Neuronal stem cell (in vitro differentiated cells): ENCODE measurements at regions not wholly inside any gene's neighbourhood (a gene's known extent, or its start where the extent isn't known, plus 50 kb on each side); places are given as distances from the start of the nearest gene placed in this dataset.
"Not testable (repeated sequence)": the region's sequence is repeated elsewhere in the genome, so short reads cannot be mapped to it uniquely, and the experiment has no call there.

Source experiments
- DNase-seq: peaks from one replicate; pipeline ENCODE4 v3.0.0-alpha.2; 2013; ENCODE audit warnings: low spot score
- H2AFZ ChIP-seq: one replicate; pipeline ENCODE4 v1.6.1; 2013; ENCODE audit warnings: mild to moderate bottlenecking, low read length, inconsistent platforms
- H2AK5ac ChIP-seq: 2 replicates; pipeline ENCODE4 v1.6.1; 2013; ENCODE audit warnings: low read depth, mild to moderate bottlenecking, inconsistent platforms, low read length, moderate library complexity, mixed read lengths
- H2BK120ac ChIP-seq: 2 replicates; pipeline ENCODE4 v1.6.1; 2013; ENCODE audit warnings: low read depth, mild to moderate bottlenecking, inconsistent platforms, low read length, moderate library complexity, mixed read lengths
- H2BK12ac ChIP-seq: one replicate; pipeline ENCODE4 v1.6.1; 2013; ENCODE audit warnings: low read length, inconsistent platforms
- H2BK15ac ChIP-seq: 2 replicates; pipeline ENCODE4 v1.6.1; 2013; ENCODE audit warnings: mild to moderate bottlenecking, low read length, inconsistent platforms, mixed read lengths
- H2BK5ac ChIP-seq: one replicate; pipeline ENCODE4 v1.6.1; 2013; ENCODE audit warnings: inconsistent platforms, mild to moderate bottlenecking, low read length, moderate library complexity
- H3K14ac ChIP-seq: one replicate; pipeline ENCODE4 v1.6.1; 2013; ENCODE audit warnings: low read length, inconsistent platforms
- H3K18ac ChIP-seq: 2 replicates; pipeline ENCODE4 v1.6.1; 2013; ENCODE audit warnings: low read length, inconsistent platforms
- H3K23ac ChIP-seq: 2 replicates; pipeline ENCODE4 v1.6.1; 2013; ENCODE audit warnings: low read depth, mild to moderate bottlenecking, mixed read lengths, low read length, inconsistent platforms; ENCODE audit not compliant: poor library complexity
- H3K27ac ChIP-seq: replicated peaks from 3 replicates; pipeline ENCODE4 v1.5.1; 2013; ENCODE audit warnings: low read length, inconsistent platforms
- H3K27me3 ChIP-seq, 3 experiments: 2 replicates each; pipeline ENCODE4 v1.6.1; 2013; ENCODE audit warnings: low read length in 3 of 3, mild to moderate bottlenecking in 2 of 3, inconsistent platforms in 1 of 3, low read depth in 1 of 3, mixed read lengths in 1 of 3, moderate library complexity in 1 of 3; ENCODE audit not compliant: control insufficient read depth in 3 of 3, insufficient read depth in 3 of 3
- H3K36me3 ChIP-seq, 2 donors: replicated peaks in 1 of 2; 2 replicates each; pipeline ENCODE4 v1.6.1; 2013; ENCODE audit warnings: low read length in 2 of 2; ENCODE audit not compliant: control insufficient read depth in 2 of 2, insufficient read depth in 2 of 2
- H3K4ac ChIP-seq: 2 replicates; pipeline ENCODE4 v1.6.1; 2013; ENCODE audit warnings: inconsistent platforms, mild to moderate bottlenecking, low read length, moderate library complexity
- H3K4me1 ChIP-seq, 2 donors: 1 replicate in 1 of 2; 2 replicates in 1 of 2; pipeline ENCODE4 v1.6.1; 2013; ENCODE audit warnings: low read length in 2 of 2, low read depth in 1 of 2; ENCODE audit not compliant: control insufficient read depth in 2 of 2, insufficient read depth in 1 of 2
- H3K4me2 ChIP-seq: one replicate; pipeline ENCODE4 v1.6.1; 2013; ENCODE audit warnings: mild to moderate bottlenecking, low read length, inconsistent platforms; ENCODE audit not compliant: insufficient read depth, poor library complexity, severe bottlenecking
- H3K4me3 ChIP-seq, 2 donors: 2 replicates each; pipeline ENCODE4 v1.5.1; 2013; ENCODE audit warnings: low read length in 2 of 2, mild to moderate bottlenecking in 2 of 2, inconsistent platforms in 1 of 2, moderate library complexity in 1 of 2
- H3K79me1 ChIP-seq: one replicate; pipeline ENCODE4 v1.6.1; 2013; ENCODE audit warnings: low read depth, mild to moderate bottlenecking, inconsistent platforms, low read length, moderate library complexity
- H3K9ac ChIP-seq: one replicate; pipeline ENCODE4 v1.6.1; 2013; ENCODE audit warnings: mild to moderate bottlenecking, low read depth, low read length, inconsistent platforms; ENCODE audit not compliant: poor library complexity
- H3K9me3 ChIP-seq, 2 donors: replicated peaks in 1 of 2; 2 replicates each; pipeline versions ENCODE3 to v1.6.1; 2013; ENCODE audit warnings: low read length in 2 of 2, mild to moderate bottlenecking in 2 of 2, inconsistent platforms in 1 of 2, low read depth in 1 of 2, mixed read lengths in 1 of 2, moderate library complexity in 1 of 2; ENCODE audit not compliant: control insufficient read depth in 2 of 2, insufficient read depth in 1 of 2
- H4K8ac ChIP-seq: one replicate; pipeline ENCODE4 v1.6.1; 2013; ENCODE audit warnings: low read depth, mild to moderate bottlenecking, inconsistent platforms, low read length, moderate library complexity
- H4K91ac ChIP-seq: one replicate; pipeline ENCODE4 v1.6.1; 2013; ENCODE audit warnings: low read length, low read depth, mild to moderate bottlenecking, inconsistent platforms; ENCODE audit not compliant: poor library complexity
- whole genome bisulfite sequencing, 2 donors: extraction: QIAGEN DNeasy Blood & Tissue Kit; methylation state at CpG; one replicate each; pipeline ENCODE4 v1.1.7; 2013; ENCODE audit warnings: missing lambda C conversion rate in 2 of 2, mixed read lengths in 1 of 2; ENCODE audit not compliant: insufficient read length in 2 of 2, insufficient replicate concordance in 1 of 2; ENCODE audit errors: extremely low coverage in 2 of 2; 5-methylcytosine and 5-hydroxymethylcytosine counted together

DNA sequence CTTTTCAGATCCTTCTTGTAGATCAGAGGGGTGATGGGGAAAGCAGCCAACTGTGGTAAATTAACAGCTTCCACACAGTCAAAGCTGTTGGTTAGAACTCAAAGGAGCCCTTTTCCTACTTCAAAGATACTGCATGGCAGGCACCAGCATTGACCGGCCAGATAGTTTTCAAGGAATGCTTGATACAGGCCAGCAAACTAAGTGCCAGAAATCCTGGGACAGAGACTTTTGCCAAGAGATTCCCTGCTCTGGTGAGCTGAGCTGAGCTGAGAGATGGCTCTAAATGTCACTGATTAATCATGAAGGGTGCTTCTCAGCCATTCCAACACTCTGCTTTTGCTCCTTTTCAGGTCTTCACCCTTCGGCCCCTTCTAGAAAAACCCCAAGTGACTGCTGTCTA is 131.6 kb upstream of the MED14 start:
- H3K23ac ChIP-seq, result no peak overlapping the region
- no peak overlapping the region for H2BK12ac ChIP-seq
- H2AFZ ChIP-seq, result no peak overlapping the region
- no peaks in the 10 kb centered on the region for H3K79me1 ChIP-seq
- H3K9ac ChIP-seq, result no peak overlapping the region
- no peak overlapping the region for H4K8ac ChIP-seq
- H3K36me3 ChIP-seq, result no peaks in the 10 kb centered on the region
- no peak overlapping the region for H2AK5ac ChIP-seq
- no peak overlapping the region for H3K4me3 ChIP-seq
- H3K4me1 ChIP-seq, result no peaks in the 10 kb centered on the region
- no peak overlapping the region for H2BK15ac ChIP-seq
- WGBS, 2 donors, result no CpG with 5 or more reads among the region's 2 CpGs
- H2BK5ac ChIP-seq, result no peak overlapping the region
- no peak overlapping the region for H3K27ac ChIP-seq
- H3K9me3 ChIP-seq, result no peaks in the 10 kb centered on the region
- DNase-seq, result no peak
- no peak overlapping the region for H3K4me2 ChIP-seq
- no peak overlapping the region for H4K91ac ChIP-seq
- H3K14ac ChIP-seq, result no peak overlapping the region
- H3K27me3 ChIP-seq, result no peaks in the 10 kb centered on the region
- no peak overlapping the region for H3K18ac ChIP-seq
- no peak overlapping the region for H2BK120ac ChIP-seq
- H3K4ac ChIP-seq, result no peak overlapping the region

GRCh38 chrX:40867352-40867751 is 132.0 kb upstream of the MED14 start:
- Histone ChIP-seq H3K4me1 (no peaks in the 10 kb centered on the region), H3K23ac (no peak overlapping the region), H2AFZ (no peak overlapping the region), H3K4ac (no peak overlapping the region), H2BK12ac (no peak overlapping the region), H4K8ac (no peak overlapping the region), H3K27me3 (no peaks in the 10 kb centered on the region), H3K36me3 (no peaks in the 10 kb centered on the region), H2BK120ac (no peak overlapping the region), H2AK5ac (no peak overlapping the region), H4K91ac (no peak overlapping the region), H3K18ac (no peak overlapping the region), H3K9ac (no peak overlapping the region), H3K4me2 (no peak overlapping the region), H3K14ac (no peak overlapping the region), H2BK5ac (no peak overlapping the region), H3K27ac (no peak overlapping the region), H3K9me3 (no peaks in the 10 kb centered on the region), H3K79me1 (no peaks in the 10 kb centered on the region), H2BK15ac (no peak overlapping the region), H3K4me3 (no peak overlapping the region)
- WGBS, 2 donors, result no CpG with 5 or more reads among the region's 1 CpG
- DNase-seq, result no peak

GRCh38 chrX:40868868-40869267 is 133.5 kb upstream of the MED14 start:
- no peaks in the 10 kb centered on the region for H3K36me3 ChIP-seq

DNA sequence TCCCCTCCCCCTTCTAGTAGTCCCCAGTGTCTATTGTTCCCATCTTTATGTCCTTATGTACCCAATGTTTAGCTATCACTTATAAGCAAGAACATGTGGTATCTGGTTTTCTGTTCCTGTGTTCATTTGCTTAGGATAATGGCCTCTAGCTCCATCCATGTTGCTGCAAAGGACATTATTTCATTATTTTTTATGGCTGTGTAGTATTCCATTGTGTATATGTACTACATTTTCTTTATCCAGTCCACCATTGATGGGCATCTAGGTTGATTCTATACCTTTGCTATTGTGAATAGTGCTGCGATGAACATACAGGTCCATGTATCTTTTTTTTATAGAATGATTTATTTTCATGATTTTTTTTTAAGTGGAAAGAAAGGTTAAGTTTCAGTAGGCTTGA is 135.6 kb upstream of the MED14 start:
- H3K4me2 ChIP-seq, H3K27me3 ChIP-seq, H4K8ac ChIP-seq, H2BK15ac ChIP-seq, H3K27ac ChIP-seq, H4K91ac ChIP-seq, H3K4me1 ChIP-seq, H3K23ac ChIP-seq, H3K4ac ChIP-seq, H2BK5ac ChIP-seq, H3K4me3 ChIP-seq, H3K14ac ChIP-seq, H3K9me3 ChIP-seq, DNase-seq, H2AFZ ChIP-seq, H3K36me3 ChIP-seq, H3K18ac ChIP-seq, H3K79me1 ChIP-seq, H2AK5ac ChIP-seq, H3K9ac ChIP-seq, H2BK12ac ChIP-seq, H2BK120ac ChIP-seq: not testable (repeated sequence)
- WGBS, 2 donors, result no CpG with 5 or more reads among the region's 1 CpG

More at GRCh38 chrX:40868868-40869267, 133.5 kb upstream of the MED14 start:
- Histone ChIP-seq H3K4me1 (no peaks in the 10 kb centered on the region), H3K27ac (no peak overlapping the region), H2AK5ac (no peak overlapping the region), H3K4ac (no peak overlapping the region), H3K23ac (no peak overlapping the region), H2AFZ (no peak overlapping the region), H2BK15ac (no peak overlapping the region), H4K8ac (no peak overlapping the region), H2BK12ac (no peak overlapping the region), H2BK5ac (no peak overlapping the region), H3K4me3 (no peak overlapping the region), H3K27me3 (no peaks in the 10 kb centered on the region), H2BK120ac (no peak overlapping the region), H3K9me3 (no peaks in the 10 kb centered on the region), H4K91ac (no peak overlapping the region), H3K79me1 (no peaks in the 10 kb centered on the region), H3K9ac (no peak overlapping the region), H3K18ac (no peak overlapping the region), H3K4me2 (no peak overlapping the region), H3K14ac (no peak overlapping the region)
- no peak for DNase-seq
- no CpG with 5 or more reads among the region's 3 CpGs for WGBS, 2 donors
